MM.1S (cell line): ENCODE measurements at regions not wholly inside any gene's neighbourhood (a gene's known extent, or its start where the extent isn't known, plus 50 kb on each side); places are given as distances from the start of the nearest gene placed in this dataset.

ENCODE experiments used
- CTCF ChIP-seq: fragments of 300-600 bp; sonication (generic); IDR thresholded peaks from 2 replicates; pipeline ENCODE4 v1.5.1; 2016; ENCODE audit warnings: antibody characterized with exemption, low read length, mixed read lengths
- EZH2 ChIP-seq: fragments of 300-600 bp; sonication (generic); optimal IDR thresholded peaks from 2 replicates; pipeline ENCODE3; 2017; ENCODE audit warnings: low read depth, mild to moderate bottlenecking, antibody characterized with exemption, low read length, mixed read lengths
- EZH2phosphoT487 ChIP-seq: fragments of 300-600 bp; sonication (generic); IDR thresholded peaks from 2 replicates; pipeline ENCODE4 v1.6.1; 2018; ENCODE audit warnings: antibody characterized with exemption, low read length

- TF ChIP-seq CTCF (no peak), EZH2 (no peak), EZH2phosphoT487 (no peak)
Measured at GRCh38 chr1:70706381-70707037, 295.4 kb downstream of the CTH start.
